GM18861 (cell line): ENCODE measurements at regions not wholly inside any gene's neighbourhood (a gene's known extent, or its start where the extent isn't known, plus 50 kb on each side); places are given as distances from the start of the nearest gene placed in this dataset.
"Not testable (repeated sequence)": the region's sequence is repeated elsewhere in the genome, so short reads cannot be mapped to it uniquely, and the experiment has no call there.

Source experiments
- ATAC-seq: cut with Tn5 transposase; IDR thresholded peaks from one replicate; pipeline ENCODE4 v1.9.1; 2021; ENCODE audit not compliant: unreplicated experiment

- no peak for ATAC-seq
Observed at GRCh38 chr4:91989914-91990313, 313.9 kb upstream of the GRID2 start.

GRCh38 chr4:91990726-91991125 lies 313.0 kb upstream of the GRID2 start:
- ATAC-seq, result no peak

GRCh38 chr4:91997045-91997444 lies 306.7 kb upstream of the GRID2 start:
- ATAC-seq, result no peak

- ATAC-seq, result no peak
Observed at GRCh38 chr4:92012899-92013867, 290.6 kb upstream of the GRID2 start.

- no peak for ATAC-seq
Observed at GRCh38 chr4:92014067-92014466, 289.7 kb upstream of the GRID2 start.

DNA sequence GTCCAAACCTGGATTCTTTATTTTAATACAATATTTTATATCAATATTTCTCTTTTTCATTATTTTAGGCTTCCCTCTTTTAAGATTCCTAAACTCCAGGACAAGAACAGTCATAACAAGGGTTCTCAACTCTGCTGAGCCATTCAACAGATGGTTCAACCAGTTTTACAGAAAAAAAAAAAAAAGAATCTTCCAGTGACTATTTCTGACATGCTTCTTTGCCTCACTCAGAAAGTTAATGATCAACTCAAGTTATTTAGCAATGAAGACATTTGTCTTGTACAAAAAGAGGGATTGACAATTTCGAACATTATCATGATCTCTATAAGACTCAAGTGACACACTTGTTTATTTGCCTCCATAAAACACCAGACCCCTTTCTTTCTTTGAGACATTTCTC lies 282.6 kb upstream of the GRID2 start:
- no peak for ATAC-seq

DNA sequence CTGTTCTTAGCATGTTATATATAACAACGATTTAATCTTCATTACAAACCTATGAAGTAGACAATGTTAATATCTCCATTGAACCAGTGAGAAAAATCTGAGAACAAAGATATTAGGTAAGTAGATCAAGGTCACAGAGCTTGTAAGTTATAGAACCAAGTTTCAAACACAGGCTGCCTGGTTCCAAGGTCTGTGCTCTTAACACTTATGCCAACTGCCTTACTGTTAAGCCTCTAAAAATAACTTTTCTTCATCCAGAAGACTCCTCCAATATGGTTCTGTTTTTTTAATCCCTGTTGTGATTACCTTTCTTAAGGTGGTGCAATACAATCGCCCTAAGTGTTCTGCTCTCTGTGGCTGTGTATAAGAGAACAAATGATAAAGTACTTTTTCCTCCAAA lies 282.0 kb upstream of the GRID2 start:
- no peak for ATAC-seq

DNA sequence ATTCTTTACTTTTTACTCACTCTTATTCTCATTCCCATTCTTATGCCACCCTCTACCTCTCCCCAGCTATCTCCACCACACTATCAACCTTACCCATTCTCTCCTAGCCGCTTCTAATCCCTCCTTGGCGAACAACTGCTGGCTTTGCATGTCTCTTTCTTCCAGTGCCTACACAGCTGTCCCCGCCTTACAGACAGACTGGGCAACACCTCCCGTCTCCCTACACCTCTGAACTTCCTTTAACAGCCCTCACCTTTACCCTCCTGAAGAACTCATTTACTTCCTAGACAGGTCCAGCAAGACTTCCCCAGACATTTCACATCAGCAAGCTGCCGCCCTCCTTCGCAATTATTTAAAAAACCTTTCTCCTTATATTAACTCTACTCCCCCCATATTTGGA lies 274.9 kb upstream of the GRID2 start:
- ATAC-seq, result not testable (repeated sequence)

- no peak for ATAC-seq
Observed at GRCh38 chr4:92031825-92032224, 271.9 kb upstream of the GRID2 start.

GRCh38 chr4:92035666-92036065 lies 268.1 kb upstream of the GRID2 start:
- ATAC-seq, result no peak

DNA sequence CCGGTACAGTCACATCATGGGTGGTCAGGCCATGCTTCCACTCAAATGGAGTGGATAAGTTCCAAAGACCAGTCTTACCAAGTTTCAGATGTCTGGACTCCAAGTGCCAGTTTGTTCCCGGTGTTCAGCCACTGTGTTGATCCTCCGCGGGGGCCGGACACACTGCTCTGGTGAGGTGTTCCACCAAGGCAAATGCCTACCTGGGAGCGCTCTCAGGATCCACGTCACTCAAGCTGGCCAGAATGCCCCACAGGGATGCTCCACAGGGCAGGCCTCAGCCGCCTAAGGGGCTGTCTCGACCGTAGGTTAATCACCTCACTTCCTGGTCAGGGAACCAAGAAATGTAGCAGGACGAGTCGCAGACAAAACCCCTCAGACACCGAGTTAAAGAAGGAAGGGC lies 258.0 kb upstream of the GRID2 start:
- ATAC-seq, result no peak

DNA sequence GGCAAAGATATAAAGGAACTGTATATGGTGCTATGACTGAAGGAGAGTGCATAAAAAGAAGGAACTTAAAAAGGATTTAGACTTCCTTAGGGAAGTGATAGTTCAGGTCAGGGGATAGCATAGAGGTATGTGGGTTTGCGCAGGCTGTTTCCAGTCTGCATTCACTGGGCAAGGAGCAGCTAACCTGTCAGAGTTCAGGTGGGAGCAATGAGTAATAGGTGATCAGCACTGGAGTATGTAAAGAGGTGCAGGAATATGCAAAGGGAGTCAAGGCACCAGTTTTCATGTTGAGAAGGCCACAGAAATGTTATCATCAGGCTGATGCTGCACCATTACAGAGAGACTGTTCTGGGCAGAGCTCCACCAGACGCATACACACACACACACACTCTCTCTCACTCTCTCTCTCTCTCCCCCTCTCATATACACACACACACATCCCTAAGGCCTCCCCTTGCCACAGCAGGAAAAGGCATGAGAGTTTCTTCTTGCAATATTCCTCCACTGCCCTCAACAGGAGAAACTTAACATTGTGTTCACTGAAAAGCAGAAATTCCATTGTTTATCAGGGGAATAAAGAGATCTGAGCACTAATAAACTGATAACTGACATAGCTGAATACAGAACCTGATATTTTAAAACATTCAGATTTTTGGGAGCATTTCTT lies 256.4 kb upstream of the GRID2 start:
- ATAC-seq, result no peak

DNA sequence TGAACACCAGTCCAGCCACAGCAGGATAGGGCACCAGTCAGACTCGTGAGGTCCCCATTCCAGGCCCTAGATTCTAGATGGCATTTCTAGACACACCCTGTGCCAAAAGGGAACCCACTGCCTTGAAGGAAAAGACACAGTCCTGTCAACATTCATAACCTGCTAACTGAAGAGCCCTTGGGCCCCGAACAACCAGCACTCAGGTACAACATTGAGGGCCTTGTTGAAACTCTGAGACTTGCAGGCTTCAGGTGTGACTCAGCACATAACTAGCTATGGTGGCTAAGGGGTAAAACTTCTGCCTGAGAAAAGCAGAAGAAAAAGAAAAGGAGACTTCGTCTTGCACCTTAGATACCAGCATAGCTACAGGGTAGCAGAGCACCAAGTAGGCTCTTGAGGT lies 252.9 kb upstream of the GRID2 start:
- ATAC-seq, result no peak

DNA sequence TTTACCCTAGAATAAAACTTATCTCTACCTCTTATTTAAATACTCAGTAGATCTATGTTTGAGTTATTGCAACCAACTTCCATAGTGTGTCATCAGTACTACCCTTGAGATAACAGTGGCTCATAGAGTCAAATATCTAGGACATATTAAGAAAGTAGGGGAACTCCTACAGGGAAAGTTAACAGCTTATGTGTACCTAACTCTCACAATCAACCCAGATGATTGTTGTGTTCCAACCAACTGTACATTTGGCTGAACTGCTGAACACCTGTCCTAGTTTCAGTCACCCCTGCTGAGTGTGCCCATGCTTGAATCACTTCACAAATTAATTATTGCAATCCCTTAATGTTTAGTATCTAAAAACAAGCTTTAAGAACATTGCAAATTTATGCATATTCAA lies 244.2 kb upstream of the GRID2 start:
- no peak for ATAC-seq

GRCh38 chr4:92060333-92060732 lies 243.4 kb upstream of the GRID2 start:
- no peak for ATAC-seq

- ATAC-seq, result no peak
Observed at GRCh38 chr4:92064574-92064973, 239.2 kb upstream of the GRID2 start.

GRCh38 chr4:92066485-92066884 lies 237.3 kb upstream of the GRID2 start:
- no peak for ATAC-seq

DNA sequence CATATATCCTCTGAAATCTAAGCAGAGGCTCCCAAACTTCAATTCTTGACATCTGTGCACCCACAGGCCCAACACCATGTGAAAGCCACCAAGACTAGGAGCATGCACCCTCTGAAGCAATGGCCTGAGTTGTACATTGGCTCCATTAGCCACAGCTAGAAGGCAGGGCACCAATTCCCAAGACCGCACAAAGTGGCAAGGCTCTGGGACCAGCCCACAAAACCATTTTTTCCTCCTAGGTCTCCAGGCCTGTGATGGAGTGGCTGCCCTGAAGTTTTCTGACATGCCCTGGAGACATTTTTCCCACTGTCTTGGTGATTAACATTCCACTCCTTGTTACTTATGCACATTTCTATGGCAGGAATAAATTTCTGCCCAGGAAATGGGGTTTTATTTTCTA lies 232.2 kb upstream of the GRID2 start:
- no peak for ATAC-seq

DNA sequence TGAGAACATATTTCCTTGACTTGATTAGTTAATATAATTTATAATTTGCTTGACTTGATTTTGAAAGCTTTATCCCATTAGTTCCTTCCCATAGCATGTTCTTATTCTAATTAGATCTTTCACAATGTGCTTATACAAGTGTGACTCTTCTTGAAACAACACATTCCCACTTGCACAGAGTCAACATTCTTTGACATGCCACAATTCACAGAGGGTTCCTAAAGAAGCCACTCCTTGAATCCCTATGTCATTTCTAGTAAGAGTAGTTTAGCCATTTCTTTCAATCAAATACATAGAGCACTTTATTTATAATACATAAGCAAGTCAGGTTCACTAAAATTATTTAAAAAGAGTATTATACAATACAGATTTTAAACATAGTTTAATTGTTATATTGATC lies 228.9 kb upstream of the GRID2 start:
- no peak for ATAC-seq

- no peak for ATAC-seq
Observed at GRCh38 chr4:92090887-92091286, 212.9 kb upstream of the GRID2 start.

- no peak for ATAC-seq
Observed at GRCh38 chr4:92091335-92091734, 212.4 kb upstream of the GRID2 start.

GRCh38 chr4:92099861-92100260 lies 203.9 kb upstream of the GRID2 start:
- no peak for ATAC-seq
